SK-N-SH treated with all-trans-retinoic acid at 6 μM for 48 hours (cell line): ENCODE measurements at regions not wholly inside any gene's neighbourhood (a gene's known extent, or its start where the extent isn't known, plus 50 kb on each side); places are given as distances from the start of the nearest gene placed in this dataset.

Experiments used
- ATAC-seq: fragments of 200-7000 bp; cut with Tn5 transposase; 3 replicates; pipeline ENCODE4 v1.9.1; 2020; ENCODE audit warnings: mild to moderate bottlenecking, moderate library complexity
- ARNTL ChIP-seq: fragments of 450-650 bp; formaldehyde crosslinking; IDR thresholded peaks from 2 replicates; pipeline ENCODE4 v1.5.0; 2020; ENCODE audit warnings: low read depth, mild to moderate bottlenecking, moderate library complexity, borderline replicate concordance
- BACH2 ChIP-seq: fragments of 250-450 bp; sonication (Bioruptor Pico); IDR thresholded peaks from 2 replicates; pipeline ENCODE4 v1.9.0; 2021; ENCODE audit warnings: mild to moderate bottlenecking, borderline replicate concordance
- CSDC2 ChIP-seq: fragments of 250-450 bp; sonication (Bioruptor Pico); IDR thresholded peaks from 2 replicates; pipeline ENCODE4 v1.5.0; 2020; ENCODE audit warnings: mild to moderate bottlenecking, moderate library complexity
- ESRRG ChIP-seq: fragments of 250-450 bp; sonication (Bioruptor Pico); IDR thresholded peaks from 2 replicates; pipeline ENCODE4 v1.6.1; 2021; ENCODE audit warnings: mild to moderate bottlenecking
- ISL1 ChIP-seq: fragments of 250-450 bp; sonication (Bioruptor Pico); IDR thresholded peaks from 2 replicates; pipeline ENCODE4 v2.1.2; 2022; ENCODE audit warnings: mild to moderate bottlenecking, moderate library complexity
- OSR1 ChIP-seq: fragments of 250-450 bp; sonication (Bioruptor Pico); IDR thresholded peaks from 2 replicates; pipeline ENCODE4 v1.8.0; 2022; ENCODE audit warnings: moderate library complexity, mild to moderate bottlenecking, inconsistent platforms
- PPARA ChIP-seq: fragments of 250-450 bp; sonication (Bioruptor Pico); IDR thresholded peaks from 2 replicates; pipeline ENCODE4 v1.5.0; 2020; ENCODE audit warnings: mild to moderate bottlenecking, borderline replicate concordance
- RARB ChIP-seq: fragments of 250-450 bp; sonication (Bioruptor Pico); IDR thresholded peaks from 2 replicates; pipeline ENCODE4 v1.8.0; 2021; ENCODE audit warnings: mild to moderate bottlenecking, moderate library complexity
- SNAI2 ChIP-seq: fragments of 250-450 bp; sonication (Bioruptor Pico); IDR thresholded peaks from 2 replicates; pipeline ENCODE4 v1.5.0; 2020; ENCODE audit warnings: mild to moderate bottlenecking, moderate library complexity
- TCF4 ChIP-seq: fragments of 250-450 bp; sonication (Bioruptor Pico); IDR thresholded peaks from 2 replicates; pipeline ENCODE4 v1.8.0; 2021; ENCODE audit warnings: mild to moderate bottlenecking, moderate library complexity, borderline replicate concordance
- ZC3H10 ChIP-seq: fragments of 250-450 bp; sonication (Bioruptor Pico); IDR thresholded peaks from 2 replicates; pipeline ENCODE4 v1.5.1; 2021; ENCODE audit warnings: mild to moderate bottlenecking, moderate library complexity
- ZFP3 ChIP-seq: fragments of 250-450 bp; sonication (Bioruptor Pico); IDR thresholded peaks from 2 replicates; pipeline ENCODE4 v1.5.0; 2020; ENCODE audit warnings: mild to moderate bottlenecking, moderate library complexity
- ZFP30 ChIP-seq: fragments of 450-650 bp; formaldehyde crosslinking; IDR thresholded peaks from 2 replicates; pipeline ENCODE4 v1.5.0; 2022; ENCODE audit warnings: mild to moderate bottlenecking, moderate library complexity
- ZNF565 ChIP-seq: fragments of 450-650 bp; formaldehyde crosslinking; conservative IDR thresholded peaks from 2 replicates; pipeline ENCODE4 v1.5.0; 2020; ENCODE audit warnings: low read depth, mild to moderate bottlenecking, moderate library complexity
- ZNF70 ChIP-seq: fragments of 450-650 bp; formaldehyde crosslinking; IDR thresholded peaks from 2 replicates; pipeline ENCODE4 v1.5.0; 2020; ENCODE audit warnings: mild to moderate bottlenecking, moderate library complexity
- ZNF8 ChIP-seq: fragments of 450-650 bp; formaldehyde crosslinking; IDR thresholded peaks from 2 replicates; pipeline ENCODE4 v1.5.0; 2020; ENCODE audit warnings: mild to moderate bottlenecking, moderate library complexity
- TF ChIP-seq, protein P1 (sequence below): fragments of 250-450 bp; sonication (Bioruptor Pico); IDR thresholded peaks from 2 replicates; pipeline ENCODE4 v1.5.1; 2020; ENCODE audit warnings: low read depth, mild to moderate bottlenecking, moderate library complexity
- TF ChIP-seq, protein P2 (sequence below): fragments of 250-450 bp; sonication (Bioruptor Pico); IDR thresholded peaks from 2 replicates; pipeline ENCODE4 v1.5.1; 2021; ENCODE audit warnings: mild to moderate bottlenecking, moderate library complexity
- TF ChIP-seq, protein P3 (sequence below): fragments of 250-450 bp; sonication (Bioruptor Pico); IDR thresholded peaks from 2 replicates; pipeline ENCODE4 v1.5.0; 2020; ENCODE audit warnings: mild to moderate bottlenecking, moderate library complexity
- TF ChIP-seq, protein P4 (sequence below): fragments of 250-450 bp; sonication (Bioruptor Pico); IDR thresholded peaks from 2 replicates; pipeline ENCODE4 v1.8.0; 2021; ENCODE audit warnings: low read depth, mild to moderate bottlenecking, moderate library complexity, borderline replicate concordance

- no peak for TF ChIP-seq OSR1 (CRISPR knock-in tag)
- TF ChIP-seq TCF4 (CRISPR knock-in tag), result no peak
- TF ChIP-seq ZNF565 (CRISPR knock-in tag), result no peak
- TF ChIP-seq, protein P1, sequence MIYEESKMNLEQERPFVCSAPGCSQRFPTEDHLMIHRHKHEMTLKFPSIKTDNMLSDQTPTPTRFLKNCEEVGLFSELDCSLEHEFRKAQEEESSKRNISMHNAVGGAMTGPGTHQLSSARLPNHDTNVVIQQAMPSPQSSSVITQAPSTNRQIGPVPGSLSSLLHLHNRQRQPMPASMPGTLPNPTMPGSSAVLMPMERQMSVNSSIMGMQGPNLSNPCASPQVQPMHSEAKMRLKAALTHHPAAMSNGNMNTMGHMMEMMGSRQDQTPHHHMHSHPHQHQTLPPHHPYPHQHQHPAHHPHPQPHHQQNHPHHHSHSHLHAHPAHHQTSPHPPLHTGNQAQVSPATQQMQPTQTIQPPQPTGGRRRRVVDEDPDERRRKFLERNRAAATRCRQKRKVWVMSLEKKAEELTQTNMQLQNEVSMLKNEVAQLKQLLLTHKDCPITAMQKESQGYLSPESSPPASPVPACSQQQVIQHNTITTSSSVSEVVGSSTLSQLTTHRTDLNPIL (CRISPR knock-in tag), result no peak
- TF ChIP-seq ESRRG (CRISPR knock-in tag), result no peak
- TF ChIP-seq, protein P2, sequence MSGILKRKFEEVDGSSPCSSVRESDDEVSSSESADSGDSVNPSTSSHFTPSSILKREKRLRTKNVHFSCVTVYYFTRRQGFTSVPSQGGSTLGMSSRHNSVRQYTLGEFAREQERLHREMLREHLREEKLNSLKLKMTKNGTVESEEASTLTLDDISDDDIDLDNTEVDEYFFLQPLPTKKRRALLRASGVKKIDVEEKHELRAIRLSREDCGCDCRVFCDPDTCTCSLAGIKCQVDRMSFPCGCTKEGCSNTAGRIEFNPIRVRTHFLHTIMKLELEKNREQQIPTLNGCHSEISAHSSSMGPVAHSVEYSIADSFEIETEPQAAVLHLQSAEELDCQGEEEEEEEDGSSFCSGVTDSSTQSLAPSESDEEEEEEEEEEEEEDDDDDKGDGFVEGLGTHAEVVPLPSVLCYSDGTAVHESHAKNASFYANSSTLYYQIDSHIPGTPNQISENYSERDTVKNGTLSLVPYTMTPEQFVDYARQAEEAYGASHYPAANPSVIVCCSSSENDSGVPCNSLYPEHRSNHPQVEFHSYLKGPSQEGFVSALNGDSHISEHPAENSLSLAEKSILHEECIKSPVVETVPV (CRISPR knock-in tag), result no peak
- TF ChIP-seq, all 23 proteins: peak for 0
- no peak for ATAC-seq
Observed at GRCh38 chr18:25553631-25554263, 201.8 kb upstream of the ZNF521 start.

DNA sequence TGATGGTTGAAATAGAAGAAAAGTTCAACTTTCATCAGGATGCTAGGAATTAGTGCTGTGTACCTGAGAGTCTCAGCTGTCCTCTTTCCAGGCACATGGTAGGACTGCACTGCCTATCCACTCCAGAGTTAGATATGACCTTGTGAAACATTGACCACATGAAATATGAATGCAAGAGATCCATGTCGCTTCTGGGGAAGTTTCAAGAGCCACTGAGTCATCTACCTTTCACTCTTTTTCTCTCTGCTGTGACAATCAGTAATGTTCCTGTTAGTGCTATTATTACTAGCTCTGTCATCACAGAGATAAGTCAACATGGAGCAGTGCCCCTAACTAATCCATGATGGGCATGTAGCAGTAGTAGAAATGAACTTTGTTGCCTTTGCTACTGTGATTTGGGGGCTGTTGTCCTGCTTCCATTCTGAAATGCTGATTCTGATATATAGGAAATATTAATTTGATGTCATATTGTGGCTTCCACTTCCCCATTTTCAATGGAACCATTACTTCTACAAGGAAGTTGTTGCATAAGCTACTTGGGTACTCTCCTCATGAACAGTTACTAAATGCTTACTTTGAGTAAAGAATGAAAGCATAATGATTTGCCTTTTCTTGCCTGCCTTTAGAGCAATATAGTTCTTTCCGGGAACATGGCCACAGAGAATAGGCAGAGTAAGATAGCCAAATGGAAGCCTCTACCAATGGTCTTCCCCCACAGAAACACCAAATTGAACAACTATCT lies 192.8 kb upstream of the ZNF521 start:
- ATAC-seq, result no peak
- TF ChIP-seq ZFP30 (CRISPR knock-in tag), result no peak

- no peak for ATAC-seq
- TF ChIP-seq ZNF8 (CRISPR knock-in tag) (no peak), TCF4 (CRISPR knock-in tag) (no peak), ZFP30 (CRISPR knock-in tag) (no peak), ISL1 (CRISPR knock-in tag) (no peak)
Observed at GRCh38 chr18:25538175-25538922, 186.4 kb upstream of the ZNF521 start.

- ATAC-seq, result no peak
- TF ChIP-seq ZC3H10, result no peak
- TF ChIP-seq ZNF565 (CRISPR knock-in tag), result no peak
- TF ChIP-seq, protein P3, sequence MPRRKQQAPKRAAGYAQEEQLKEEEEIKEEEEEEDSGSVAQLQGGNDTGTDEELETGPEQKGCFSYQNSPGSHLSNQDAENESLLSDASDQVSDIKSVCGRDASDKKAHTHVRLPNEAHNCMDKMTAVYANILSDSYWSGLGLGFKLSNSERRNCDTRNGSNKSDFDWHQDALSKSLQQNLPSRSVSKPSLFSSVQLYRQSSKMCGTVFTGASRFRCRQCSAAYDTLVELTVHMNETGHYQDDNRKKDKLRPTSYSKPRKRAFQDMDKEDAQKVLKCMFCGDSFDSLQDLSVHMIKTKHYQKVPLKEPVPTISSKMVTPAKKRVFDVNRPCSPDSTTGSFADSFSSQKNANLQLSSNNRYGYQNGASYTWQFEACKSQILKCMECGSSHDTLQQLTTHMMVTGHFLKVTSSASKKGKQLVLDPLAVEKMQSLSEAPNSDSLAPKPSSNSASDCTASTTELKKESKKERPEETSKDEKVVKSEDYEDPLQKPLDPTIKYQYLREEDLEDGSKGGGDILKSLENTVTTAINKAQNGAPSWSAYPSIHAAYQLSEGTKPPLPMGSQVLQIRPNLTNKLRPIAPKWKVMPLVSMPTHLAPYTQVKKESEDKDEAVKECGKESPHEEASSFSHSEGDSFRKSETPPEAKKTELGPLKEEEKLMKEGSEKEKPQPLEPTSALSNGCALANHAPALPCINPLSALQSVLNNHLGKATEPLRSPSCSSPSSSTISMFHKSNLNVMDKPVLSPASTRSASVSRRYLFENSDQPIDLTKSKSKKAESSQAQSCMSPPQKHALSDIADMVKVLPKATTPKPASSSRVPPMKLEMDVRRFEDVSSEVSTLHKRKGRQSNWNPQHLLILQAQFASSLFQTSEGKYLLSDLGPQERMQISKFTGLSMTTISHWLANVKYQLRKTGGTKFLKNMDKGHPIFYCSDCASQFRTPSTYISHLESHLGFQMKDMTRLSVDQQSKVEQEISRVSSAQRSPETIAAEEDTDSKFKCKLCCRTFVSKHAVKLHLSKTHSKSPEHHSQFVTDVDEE (CRISPR knock-in tag), result no peak
- TF ChIP-seq, all 23 proteins: peak for 0
Observed at GRCh38 chr18:25535495-25535894, 183.5 kb upstream of the ZNF521 start.

GRCh38 chr18:25534401-25534800 lies 182.4 kb upstream of the ZNF521 start:
- no peak for ATAC-seq
- TF ChIP-seq ZNF565 (CRISPR knock-in tag) (no peak), OSR1 (CRISPR knock-in tag) (no peak), SNAI2 (CRISPR knock-in tag) (no peak), TCF4 (CRISPR knock-in tag) (no peak), CSDC2 (CRISPR knock-in tag) (no peak), ARNTL (CRISPR knock-in tag) (no peak), ZFP30 (CRISPR knock-in tag) (no peak), ISL1 (CRISPR knock-in tag) (no peak), BACH2 (CRISPR knock-in tag) (no peak), ZC3H10 (no peak), ZNF70 (no peak), ESRRG (CRISPR knock-in tag) (no peak), RARB (CRISPR knock-in tag) (no peak), ZFP3 (CRISPR knock-in tag) (no peak), PPARA (CRISPR knock-in tag) (no peak)
- TF ChIP-seq, protein P3 (CRISPR knock-in tag), result no peak
- TF ChIP-seq, protein P4, sequence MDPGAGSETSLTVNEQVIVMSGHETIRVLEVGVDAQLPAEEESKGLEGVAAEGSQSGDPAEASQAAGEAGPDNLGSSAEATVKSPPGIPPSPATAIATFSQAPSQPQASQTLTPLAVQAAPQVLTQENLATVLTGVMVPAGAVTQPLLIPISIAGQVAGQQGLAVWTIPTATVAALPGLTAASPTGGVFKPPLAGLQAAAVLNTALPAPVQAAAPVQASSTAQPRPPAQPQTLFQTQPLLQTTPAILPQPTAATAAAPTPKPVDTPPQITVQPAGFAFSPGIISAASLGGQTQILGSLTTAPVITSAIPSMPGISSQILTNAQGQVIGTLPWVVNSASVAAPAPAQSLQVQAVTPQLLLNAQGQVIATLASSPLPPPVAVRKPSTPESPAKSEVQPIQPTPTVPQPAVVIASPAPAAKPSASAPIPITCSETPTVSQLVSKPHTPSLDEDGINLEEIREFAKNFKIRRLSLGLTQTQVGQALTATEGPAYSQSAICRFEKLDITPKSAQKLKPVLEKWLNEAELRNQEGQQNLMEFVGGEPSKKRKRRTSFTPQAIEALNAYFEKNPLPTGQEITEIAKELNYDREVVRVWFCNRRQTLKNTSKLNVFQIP (CRISPR knock-in tag), result no peak
- TF ChIP-seq, protein P1 (CRISPR knock-in tag), result no peak
